Karpas-422 (cell line): ENCODE measurements at regions not wholly inside any gene's neighbourhood (a gene's known extent, or its start where the extent isn't known, plus 50 kb on each side); places are given as distances from the start of the nearest gene placed in this dataset.

Experiments
- DNase-seq: peaks from one replicate; pipeline ENCODE4 v3.0.0-alpha.2; 2015
- H2AFZ ChIP-seq: fragments of 200-600 bp; sonication (generic); 2 replicates; pipeline ENCODE4 v1.6.1; 2014; ENCODE audit warnings: antibody characterized with exemption, low read length, mixed read lengths
- H3K27ac ChIP-seq: fragments of 200-600 bp; sonication (generic); 2 replicates; pipeline ENCODE4 v1.5.1; 2014; ENCODE audit warnings: mild to moderate bottlenecking, low read length, moderate library complexity
- H3K27me3 ChIP-seq: fragments of 200-600 bp; sonication (generic); 2 replicates; pipeline ENCODE4 v1.6.1; 2014; ENCODE audit warnings: low read length, mixed read lengths
- H3K36me3 ChIP-seq: fragments of 200-600 bp; sonication (generic); 2 replicates; pipeline ENCODE4 v1.6.1; 2014; ENCODE audit warnings: low read length, mixed read lengths; ENCODE audit not compliant: insufficient read depth
- H3K4me1 ChIP-seq: fragments of 200-600 bp; sonication (generic); 2 replicates; pipeline ENCODE4 v1.6.1; 2014; ENCODE audit warnings: mild to moderate bottlenecking, low read length, mixed read lengths
- H3K4me2 ChIP-seq: fragments of 200-600 bp; sonication (generic); 2 replicates; pipeline ENCODE4 v1.6.1; 2014; ENCODE audit warnings: low read length, low read depth, mild to moderate bottlenecking; ENCODE audit not compliant: poor library complexity, severe bottlenecking
- H3K4me3 ChIP-seq: fragments of 200-600 bp; sonication (generic); 2 replicates; pipeline ENCODE4 v1.5.1; 2014; ENCODE audit warnings: mild to moderate bottlenecking, antibody characterized with exemption, low read length, mixed read lengths
- H3K79me2 ChIP-seq: fragments of 200-600 bp; sonication (generic); 2 replicates; pipeline ENCODE4 v1.6.1; 2014; ENCODE audit warnings: mild to moderate bottlenecking, low read length, mixed read lengths
- H3K9ac ChIP-seq: fragments of 200-600 bp; sonication (generic); 2 replicates; pipeline ENCODE4 v1.6.0; 2014; ENCODE audit warnings: low read length
- H3K9me2 ChIP-seq: fragments of 200-600 bp; sonication (generic), shearing (Covaris generic); replicated peaks from 2 replicates; pipeline ENCODE4 v1.6.0; 2014; ENCODE audit warnings: mild to moderate bottlenecking, low read length, moderate library complexity; ENCODE audit not compliant: insufficient read depth
- H3K9me3 ChIP-seq: fragments of 300-700, 200-600 bp; sonication (generic); 2 replicates; pipeline ENCODE4 v1.6.1; 2014; ENCODE audit warnings: low read length, mixed read lengths
- H4K20me1 ChIP-seq: fragments of 200-600 bp; sonication (generic); 2 replicates; pipeline ENCODE4 v1.6.1; 2014; ENCODE audit warnings: mild to moderate bottlenecking, antibody characterized with exemption, low read length, low read depth; ENCODE audit not compliant: insufficient read depth

DNA sequence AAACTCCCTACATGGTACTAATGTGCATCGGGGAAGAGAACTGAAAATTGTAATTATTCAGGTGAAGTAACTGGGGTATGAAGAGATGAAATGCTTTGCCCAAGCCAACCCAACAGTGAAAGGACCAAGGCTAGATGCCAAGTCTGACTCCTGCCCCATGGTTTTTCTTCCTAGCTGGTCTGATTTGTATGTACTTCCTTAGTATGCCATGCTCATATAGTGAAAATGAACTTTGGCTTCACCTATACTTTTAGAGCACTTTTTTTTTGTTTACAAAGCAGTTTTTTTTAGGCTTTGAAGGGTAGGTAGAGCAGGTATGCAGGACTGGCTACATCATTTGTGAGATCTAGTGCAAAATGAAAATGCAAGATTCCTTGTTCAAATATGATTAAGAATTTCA lies 359.4 kb upstream of the RIOK2 start:
- no peaks in the 10 kb centered on the region for H3K36me3 ChIP-seq
- H3K79me2 ChIP-seq = no peaks in the 10 kb centered on the region
- H3K9ac ChIP-seq = no peak overlapping the region

DNA sequence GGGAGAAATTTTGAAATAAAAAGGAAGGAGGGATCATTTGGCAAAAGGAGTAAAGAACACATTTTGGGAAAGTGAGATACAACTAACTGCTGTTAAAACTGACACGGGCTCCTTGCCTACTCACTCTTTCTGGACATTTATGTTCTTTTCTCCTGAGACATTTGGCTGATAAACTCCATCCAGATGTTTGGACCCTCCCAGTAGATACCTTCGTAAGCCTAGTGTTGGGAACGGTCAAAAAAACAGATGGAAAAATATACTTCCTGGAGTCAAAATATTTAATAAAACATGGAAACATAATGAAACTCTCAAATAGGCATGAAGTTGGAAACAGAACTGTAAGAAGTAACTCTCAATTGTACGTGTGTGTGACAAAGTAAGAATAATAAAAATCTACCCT lies 360.1 kb upstream of the RIOK2 start:
- H3K4me1 ChIP-seq = no peaks in the 10 kb centered on the region
- no peak overlapping the region for H3K4me2 ChIP-seq
- no peaks in the 10 kb centered on the region for H3K27me3 ChIP-seq
- H3K9me2 ChIP-seq = no peaks in the 10 kb centered on the region
- H2AFZ ChIP-seq = no peak overlapping the region
- no peak overlapping the region for H3K9ac ChIP-seq
- H3K27ac ChIP-seq = no peak overlapping the region
- no peaks in the 10 kb centered on the region for H3K9me3 ChIP-seq
- H3K36me3 ChIP-seq = no peaks in the 10 kb centered on the region
- H3K79me2 ChIP-seq = no peaks in the 10 kb centered on the region
- no peaks in the 10 kb centered on the region for H4K20me1 ChIP-seq
- DNase-seq = no peak
- H3K4me3 ChIP-seq = no peak overlapping the region

More for the DNA sequence above, 359.4 kb upstream of the RIOK2 start:
- no peak overlapping the region for H2AFZ ChIP-seq
- H3K27me3 ChIP-seq = no peaks in the 10 kb centered on the region
- H3K4me1 ChIP-seq = no peaks in the 10 kb centered on the region
- no peaks in the 10 kb centered on the region for H4K20me1 ChIP-seq
- no peak for DNase-seq
- no peaks in the 10 kb centered on the region for H3K9me3 ChIP-seq
- H3K27ac ChIP-seq = no peak overlapping the region
- H3K4me3 ChIP-seq = no peak overlapping the region
- H3K9me2 ChIP-seq = no peaks in the 10 kb centered on the region
- no peak overlapping the region for H3K4me2 ChIP-seq

DNA sequence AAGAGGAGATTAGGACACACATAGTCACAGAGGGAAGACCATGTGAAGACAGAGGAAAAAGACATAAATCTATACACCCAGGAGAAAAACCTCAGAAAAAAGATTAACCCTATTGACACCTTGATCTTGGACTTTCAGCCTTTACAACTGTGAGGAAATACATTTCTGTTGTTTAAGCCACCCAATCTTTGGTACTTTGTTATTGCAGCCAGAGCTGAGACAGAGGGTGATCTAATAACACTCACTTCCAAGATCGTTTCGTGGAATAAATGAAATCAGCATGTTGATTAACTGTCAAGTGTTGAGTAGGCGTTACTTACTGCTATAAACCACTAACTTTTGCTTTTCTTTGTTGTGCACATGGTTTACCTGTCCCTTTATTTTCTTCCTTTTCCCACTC lies 361.2 kb upstream of the RIOK2 start:
- no peaks in the 10 kb centered on the region for H3K4me1 ChIP-seq
- H3K9ac ChIP-seq = no peak overlapping the region
- no peak overlapping the region for H3K27ac ChIP-seq
- no peak overlapping the region for H2AFZ ChIP-seq
- H3K9me3 ChIP-seq = no peaks in the 10 kb centered on the region
- H3K27me3 ChIP-seq = no peaks in the 10 kb centered on the region
- no peak for DNase-seq
- H3K9me2 ChIP-seq = no peaks in the 10 kb centered on the region
- H3K36me3 ChIP-seq = no peaks in the 10 kb centered on the region
- no peaks in the 10 kb centered on the region for H4K20me1 ChIP-seq
- no peaks in the 10 kb centered on the region for H3K79me2 ChIP-seq
- H3K4me2 ChIP-seq = no peak overlapping the region
- H3K4me3 ChIP-seq = no peak overlapping the region

DNA sequence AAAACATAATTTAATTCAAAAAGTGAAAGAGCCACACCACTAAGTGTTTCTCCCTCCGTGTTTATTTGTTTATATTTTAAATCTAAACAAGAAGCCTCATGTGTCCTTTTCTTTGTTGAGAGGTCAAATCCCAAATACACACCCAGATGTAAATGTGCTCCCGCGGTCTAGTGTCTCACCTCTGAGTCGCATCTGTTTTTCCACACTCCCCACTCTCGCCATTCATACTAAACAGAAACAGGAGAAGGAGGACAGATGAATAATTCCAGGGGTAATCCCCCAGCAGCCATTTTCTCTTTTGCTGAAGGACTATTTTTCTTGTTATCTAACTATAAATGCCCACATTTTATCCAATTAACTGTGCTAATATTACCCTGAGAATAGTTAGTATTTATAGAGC lies 361.6 kb upstream of the RIOK2 start:
- Histone ChIP-seq H4K20me1 (no peaks in the 10 kb centered on the region), H2AFZ (no peak overlapping the region), H3K9me2 (no peaks in the 10 kb centered on the region), H3K27ac (no peak overlapping the region), H3K4me1 (no peaks in the 10 kb centered on the region), H3K9ac (no peak overlapping the region), H3K4me3 (no peak overlapping the region), H3K27me3 (no peaks in the 10 kb centered on the region), H3K4me2 (no peak overlapping the region), H3K79me2 (no peaks in the 10 kb centered on the region), H3K36me3 (no peaks in the 10 kb centered on the region), H3K9me3 (no peaks in the 10 kb centered on the region)
- DNase-seq = no peak

DNA sequence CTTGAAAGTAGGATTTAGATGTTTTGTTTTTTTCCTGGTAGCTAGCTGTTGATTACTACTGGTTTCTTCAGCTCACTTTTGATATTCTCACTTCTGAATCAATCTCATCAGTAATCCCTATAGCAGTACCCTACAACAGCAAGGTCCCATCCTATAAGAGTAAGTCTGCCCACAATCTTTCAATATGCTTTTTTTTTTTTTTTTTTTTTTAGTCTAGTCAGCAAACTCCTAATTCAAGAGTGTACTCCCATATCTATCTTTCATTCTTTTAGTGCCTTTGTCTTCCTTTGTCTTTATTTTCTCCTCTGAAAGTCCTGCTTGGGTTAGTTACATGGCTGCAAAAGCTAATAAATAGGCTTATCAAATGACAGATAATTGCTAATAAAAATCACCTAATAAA lies 362.4 kb upstream of the RIOK2 start:
- Histone ChIP-seq H3K36me3 (no peaks in the 10 kb centered on the region), H3K4me2 (no peak overlapping the region), H3K4me3 (no peak overlapping the region), H3K27me3 (no peaks in the 10 kb centered on the region), H3K27ac (no peak overlapping the region), H3K9me2 (no peaks in the 10 kb centered on the region), H4K20me1 (no peaks in the 10 kb centered on the region), H3K9ac (no peak overlapping the region), H3K79me2 (no peaks in the 10 kb centered on the region), H2AFZ (no peak overlapping the region), H3K9me3 (no peaks in the 10 kb centered on the region), H3K4me1 (no peaks in the 10 kb centered on the region)
- DNase-seq = no peak

DNA sequence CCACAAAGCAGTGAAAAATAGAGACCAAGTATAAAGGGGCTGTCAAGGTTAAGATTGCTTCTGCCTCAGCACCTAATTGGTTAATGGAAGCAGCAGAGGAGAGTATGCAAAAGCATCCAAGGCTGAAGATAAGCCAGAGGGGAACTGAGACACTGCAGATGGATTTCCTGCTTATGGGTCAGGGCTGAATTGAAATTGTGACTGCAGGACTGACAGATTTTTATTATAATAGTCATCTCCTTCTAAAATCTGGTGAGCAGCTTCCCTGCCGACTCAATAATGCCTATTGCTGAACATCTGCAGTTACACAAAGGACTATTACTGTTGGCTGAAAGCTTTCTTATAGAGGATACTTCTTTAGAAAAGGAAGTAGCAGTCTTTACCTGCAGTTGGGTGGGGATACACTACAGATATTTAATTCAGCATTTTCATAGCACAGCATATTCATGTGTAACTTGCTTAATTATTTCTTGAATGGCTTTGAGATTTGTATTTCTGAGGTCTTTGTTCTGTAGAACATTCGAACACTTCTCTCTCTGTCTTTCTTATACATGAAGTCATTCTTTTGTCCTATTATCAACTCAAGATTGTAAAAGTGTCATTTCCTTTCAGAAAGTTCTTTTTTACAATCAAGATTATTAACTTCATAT lies 363.0 kb upstream of the RIOK2 start:
- Histone ChIP-seq H3K27ac (no peak overlapping the region), H3K4me3 (no peak overlapping the region), H3K9me2 (no peaks in the 10 kb centered on the region), H3K9me3 (no peaks in the 10 kb centered on the region), H4K20me1 (no peaks in the 10 kb centered on the region), H2AFZ (no peak overlapping the region), H3K79me2 (no peaks in the 10 kb centered on the region), H3K9ac (no peak overlapping the region), H3K36me3 (no peaks in the 10 kb centered on the region), H3K4me1 (no peaks in the 10 kb centered on the region), H3K27me3 (no peaks in the 10 kb centered on the region), H3K4me2 (no peak overlapping the region)
- DNase-seq = no peak

DNA sequence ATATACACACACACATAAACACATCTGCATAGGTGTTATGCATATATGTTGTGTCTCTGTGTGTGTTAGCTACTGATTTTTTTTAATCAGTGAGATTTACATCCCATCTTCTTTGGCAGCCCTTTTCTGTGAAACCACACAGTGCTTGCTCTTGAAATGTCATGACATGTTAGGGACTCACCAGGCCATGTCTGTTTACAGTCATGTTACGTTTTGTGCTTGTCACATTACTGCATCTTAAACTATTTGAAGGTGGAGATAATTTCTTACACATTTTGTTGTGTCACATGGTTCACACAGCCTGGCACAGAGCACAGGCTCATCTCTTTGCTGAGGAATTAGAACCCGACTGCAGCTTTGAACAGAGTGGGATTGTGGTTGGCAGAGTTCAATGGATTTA lies 364.4 kb upstream of the RIOK2 start:
- H2AFZ ChIP-seq = no peak overlapping the region
- no peak overlapping the region for H3K4me3 ChIP-seq
- H3K27me3 ChIP-seq = no peaks in the 10 kb centered on the region
- DNase-seq = no peak
- no peaks in the 10 kb centered on the region for H3K4me1 ChIP-seq
- H3K9me3 ChIP-seq = no peaks in the 10 kb centered on the region
- no peak overlapping the region for H3K9ac ChIP-seq
- no peaks in the 10 kb centered on the region for H3K79me2 ChIP-seq
- no peaks in the 10 kb centered on the region for H3K9me2 ChIP-seq
- H3K27ac ChIP-seq = no peak overlapping the region
- H3K4me2 ChIP-seq = no peak overlapping the region
- no peaks in the 10 kb centered on the region for H3K36me3 ChIP-seq
- no peaks in the 10 kb centered on the region for H4K20me1 ChIP-seq

DNA sequence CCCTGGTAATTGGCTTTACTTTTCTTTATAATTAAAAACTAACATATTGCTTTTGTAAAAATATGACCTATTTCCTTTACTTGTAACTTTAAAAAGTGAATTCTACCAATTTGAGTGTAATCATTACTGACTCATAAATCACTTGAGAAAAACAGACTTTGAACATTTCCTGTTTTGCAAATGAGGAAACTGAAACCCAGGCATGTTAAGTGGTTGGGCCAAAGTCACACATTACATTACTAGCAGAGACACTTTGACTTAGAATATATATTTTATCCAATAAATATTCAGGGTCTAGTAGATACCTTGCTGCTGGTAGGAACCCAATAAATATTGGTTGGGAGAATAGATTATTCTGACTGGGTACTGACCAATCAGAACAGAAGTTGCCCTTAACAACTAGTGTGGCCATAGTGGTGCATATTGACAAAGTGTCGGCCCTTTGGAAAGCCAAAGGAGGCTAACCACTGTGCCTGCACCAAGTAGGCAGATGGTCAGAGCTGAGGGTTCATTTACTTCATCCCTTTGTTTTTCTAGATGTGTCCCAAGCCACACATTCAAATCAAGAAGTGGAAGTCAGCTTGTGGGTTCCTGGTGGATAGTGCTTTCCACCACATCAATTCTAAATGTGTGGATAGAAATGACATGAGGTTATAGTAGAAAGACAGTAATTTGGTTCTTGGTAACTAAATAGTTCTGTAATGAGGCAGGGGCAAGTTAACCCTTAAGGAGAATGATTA lies 365.1 kb upstream of the RIOK2 start:
- H3K27me3 ChIP-seq = no peaks in the 10 kb centered on the region
- no peaks in the 10 kb centered on the region for H4K20me1 ChIP-seq
- DNase-seq = no peak
- H3K9me3 ChIP-seq = no peaks in the 10 kb centered on the region
- no peak overlapping the region for H3K9ac ChIP-seq
- no peaks in the 10 kb centered on the region for H3K36me3 ChIP-seq
- H3K4me1 ChIP-seq = no peaks in the 10 kb centered on the region
- no peaks in the 10 kb centered on the region for H3K79me2 ChIP-seq
- no peak overlapping the region for H3K27ac ChIP-seq
- no peak overlapping the region for H2AFZ ChIP-seq
- H3K9me2 ChIP-seq = no peaks in the 10 kb centered on the region
- no peak overlapping the region for H3K4me2 ChIP-seq
- H3K4me3 ChIP-seq = no peak overlapping the region
